K562 (cell line): ENCODE measurements at regions not wholly inside any gene's neighbourhood (a gene's known extent, or its start where the extent isn't known, plus 50 kb on each side); places are given as distances from the start of the nearest gene placed in this dataset.
A peak's percentile ranks its signal among the peaks of the same experiment; 100 is the strongest.

ENCODE experiments used
- LEF1 ChIP-seq: fragments of 450-650 bp; IDR thresholded peaks from 2 replicates; pipeline ENCODE4 v1.6.1; 2016; ENCODE audit warnings: mild to moderate bottlenecking
- MECOM ChIP-seq: fragments of 250-450 bp; sonication (Bioruptor Pico); IDR thresholded peaks from 2 replicates; pipeline ENCODE4 v1.8.0; 2022; ENCODE audit warnings: inconsistent platforms
- POLR2AphosphoS5 ChIP-seq: IDR thresholded peaks from 2 replicates; pipeline ENCODE4 v1.6.1; 2011; ENCODE audit warnings: mild to moderate bottlenecking, low read depth, low read length, moderate library complexity; ENCODE audit not compliant: control insufficient read depth, insufficient read depth
- RBM17 ChIP-seq: fragments of 200-400 bp; formaldehyde crosslinking; IDR thresholded peaks from 2 replicates; pipeline ENCODE4 v1.6.1; 2017; ENCODE audit warnings: low read depth, mild to moderate bottlenecking, low read length, borderline replicate concordance
- RUNX1 ChIP-seq: sonication (generic); IDR thresholded peaks from 2 replicates; pipeline ENCODE4 v1.6.1; 2016; ENCODE audit warnings: antibody characterized with exemption, low read depth
- SIRT6 ChIP-seq: IDR thresholded peaks from one replicate; pipeline ENCODE4 v1.6.1; 2012; ENCODE audit warnings: low read depth, mild to moderate bottlenecking, control low read depth, inconsistent platforms, low read length, moderate library complexity
- SNRNP70 ChIP-seq: fragments of 200-400 bp; formaldehyde crosslinking; optimal IDR thresholded peaks from 2 replicates; pipeline ENCODE3; 2017; ENCODE audit warnings: low read depth, low read length
- STAT5B ChIP-seq: fragments of 250-450 bp; sonication (Bioruptor Pico); IDR thresholded peaks from 2 replicates; pipeline ENCODE4 v1.8.0; 2021; ENCODE audit warnings: mild to moderate bottlenecking, inconsistent platforms
- ZNF830 ChIP-seq: fragments of 250-450 bp; sonication (Bioruptor Pico); IDR thresholded peaks from 2 replicates; pipeline ENCODE4 v1.5.0; 2021; ENCODE audit warnings: mild to moderate bottlenecking
- TF ChIP-seq, protein P1 (sequence below): fragments of 450-650 bp; IDR thresholded peaks from 2 replicates; pipeline ENCODE4 v1.6.1; 2018; ENCODE audit warnings: mild to moderate bottlenecking, low read depth; ENCODE audit not compliant: partially characterized antibody
- TF ChIP-seq, protein P2 (sequence below): fragments of 250-450 bp; sonication (Bioruptor Pico); IDR thresholded peaks from 2 replicates; pipeline ENCODE4 v1.8.0; 2022; ENCODE audit warnings: inconsistent platforms, mild to moderate bottlenecking, moderate library complexity, borderline replicate concordance
- TF ChIP-seq, protein P3 (sequence below): fragments of 450-650 bp; IDR thresholded peaks from 2 replicates; pipeline ENCODE4 v1.6.1; 2016; ENCODE audit warnings: low read depth
- TF ChIP-seq, protein P4 (sequence below), 2 experiments: fragments of 450-650 bp; IDR thresholded peaks; 2 replicates each; pipeline ENCODE4 v1.6.1; 2016

DNA sequence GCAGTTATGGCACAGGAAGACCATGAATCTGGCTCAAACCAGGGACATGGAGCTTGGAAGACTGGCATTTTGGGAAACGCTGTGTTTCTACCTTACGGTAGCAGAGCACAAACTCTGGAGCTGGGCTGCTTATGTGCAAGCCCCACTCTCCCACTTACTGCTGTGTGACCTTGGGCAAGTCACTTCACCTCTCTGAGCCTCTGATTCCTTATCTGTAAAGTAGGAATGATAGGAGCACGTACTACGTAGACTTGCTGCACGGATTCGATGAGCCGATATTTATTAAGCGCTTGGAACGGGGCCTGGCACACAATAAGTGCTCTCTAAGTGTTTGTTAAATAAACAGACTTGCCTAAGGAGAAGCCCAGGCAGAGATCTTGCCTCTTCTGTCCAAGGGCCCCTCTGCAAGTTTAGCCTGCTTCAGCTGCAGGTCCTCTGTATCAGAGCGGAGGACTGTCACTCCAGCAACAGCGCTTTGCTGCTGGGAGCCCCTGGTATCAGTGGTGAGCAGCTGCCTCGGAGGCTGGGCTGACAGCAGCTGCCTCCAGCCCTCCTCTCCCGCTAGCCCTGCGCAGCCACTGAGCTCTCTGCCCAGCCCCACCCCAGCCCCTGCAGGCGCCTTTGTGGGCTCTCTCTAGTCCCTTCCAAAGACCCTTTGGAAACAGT lies 96.9 kb upstream of the ANO1 start (continued):
- TF ChIP-seq, protein P1, sequence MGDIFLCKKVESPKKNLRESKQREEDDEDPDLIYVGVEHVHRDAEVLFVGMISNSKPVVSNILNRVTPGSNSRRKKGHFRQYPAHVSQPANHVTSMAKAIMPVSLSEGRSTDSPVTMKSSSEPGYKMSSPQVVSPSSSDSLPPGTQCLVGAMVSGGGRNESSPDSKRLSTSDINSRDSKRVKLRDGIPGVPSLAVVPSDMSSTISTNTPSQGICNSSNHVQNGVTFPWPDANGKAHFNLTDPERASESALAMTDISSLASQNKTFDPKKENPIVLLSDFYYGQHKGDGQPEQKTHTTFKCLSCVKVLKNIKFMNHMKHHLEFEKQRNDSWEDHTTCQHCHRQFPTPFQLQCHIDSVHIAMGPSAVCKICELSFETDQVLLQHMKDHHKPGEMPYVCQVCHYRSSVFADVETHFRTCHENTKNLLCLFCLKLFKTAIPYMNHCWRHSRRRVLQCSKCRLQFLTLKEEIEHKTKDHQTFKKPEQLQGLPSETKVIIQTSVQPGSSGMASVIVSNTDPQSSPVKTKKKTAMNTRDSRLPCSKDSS = no peak
- TF ChIP-seq STAT5B (CRISPR knock-in tag) (no peak), RUNX1 (no peak), MECOM (CRISPR knock-in tag) (no peak), SNRNP70 (no peak), RBM17 (no peak), POLR2AphosphoS5 (peak; percentile 92), ZNF830 (CRISPR knock-in tag) (no peak), SIRT6 (no peak), LEF1 (0 out of 2 replicates have a peak, but pooled peaks have one; percentile 39)
- TF ChIP-seq, protein P2, sequence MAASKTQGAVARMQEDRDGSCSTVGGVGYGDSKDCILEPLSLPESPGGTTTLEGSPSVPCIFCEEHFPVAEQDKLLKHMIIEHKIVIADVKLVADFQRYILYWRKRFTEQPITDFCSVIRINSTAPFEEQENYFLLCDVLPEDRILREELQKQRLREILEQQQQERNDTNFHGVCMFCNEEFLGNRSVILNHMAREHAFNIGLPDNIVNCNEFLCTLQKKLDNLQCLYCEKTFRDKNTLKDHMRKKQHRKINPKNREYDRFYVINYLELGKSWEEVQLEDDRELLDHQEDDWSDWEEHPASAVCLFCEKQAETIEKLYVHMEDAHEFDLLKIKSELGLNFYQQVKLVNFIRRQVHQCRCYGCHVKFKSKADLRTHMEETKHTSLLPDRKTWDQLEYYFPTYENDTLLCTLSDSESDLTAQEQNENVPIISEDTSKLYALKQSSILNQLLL (CRISPR knock-in tag) = no peak
- TF ChIP-seq, protein P3, sequence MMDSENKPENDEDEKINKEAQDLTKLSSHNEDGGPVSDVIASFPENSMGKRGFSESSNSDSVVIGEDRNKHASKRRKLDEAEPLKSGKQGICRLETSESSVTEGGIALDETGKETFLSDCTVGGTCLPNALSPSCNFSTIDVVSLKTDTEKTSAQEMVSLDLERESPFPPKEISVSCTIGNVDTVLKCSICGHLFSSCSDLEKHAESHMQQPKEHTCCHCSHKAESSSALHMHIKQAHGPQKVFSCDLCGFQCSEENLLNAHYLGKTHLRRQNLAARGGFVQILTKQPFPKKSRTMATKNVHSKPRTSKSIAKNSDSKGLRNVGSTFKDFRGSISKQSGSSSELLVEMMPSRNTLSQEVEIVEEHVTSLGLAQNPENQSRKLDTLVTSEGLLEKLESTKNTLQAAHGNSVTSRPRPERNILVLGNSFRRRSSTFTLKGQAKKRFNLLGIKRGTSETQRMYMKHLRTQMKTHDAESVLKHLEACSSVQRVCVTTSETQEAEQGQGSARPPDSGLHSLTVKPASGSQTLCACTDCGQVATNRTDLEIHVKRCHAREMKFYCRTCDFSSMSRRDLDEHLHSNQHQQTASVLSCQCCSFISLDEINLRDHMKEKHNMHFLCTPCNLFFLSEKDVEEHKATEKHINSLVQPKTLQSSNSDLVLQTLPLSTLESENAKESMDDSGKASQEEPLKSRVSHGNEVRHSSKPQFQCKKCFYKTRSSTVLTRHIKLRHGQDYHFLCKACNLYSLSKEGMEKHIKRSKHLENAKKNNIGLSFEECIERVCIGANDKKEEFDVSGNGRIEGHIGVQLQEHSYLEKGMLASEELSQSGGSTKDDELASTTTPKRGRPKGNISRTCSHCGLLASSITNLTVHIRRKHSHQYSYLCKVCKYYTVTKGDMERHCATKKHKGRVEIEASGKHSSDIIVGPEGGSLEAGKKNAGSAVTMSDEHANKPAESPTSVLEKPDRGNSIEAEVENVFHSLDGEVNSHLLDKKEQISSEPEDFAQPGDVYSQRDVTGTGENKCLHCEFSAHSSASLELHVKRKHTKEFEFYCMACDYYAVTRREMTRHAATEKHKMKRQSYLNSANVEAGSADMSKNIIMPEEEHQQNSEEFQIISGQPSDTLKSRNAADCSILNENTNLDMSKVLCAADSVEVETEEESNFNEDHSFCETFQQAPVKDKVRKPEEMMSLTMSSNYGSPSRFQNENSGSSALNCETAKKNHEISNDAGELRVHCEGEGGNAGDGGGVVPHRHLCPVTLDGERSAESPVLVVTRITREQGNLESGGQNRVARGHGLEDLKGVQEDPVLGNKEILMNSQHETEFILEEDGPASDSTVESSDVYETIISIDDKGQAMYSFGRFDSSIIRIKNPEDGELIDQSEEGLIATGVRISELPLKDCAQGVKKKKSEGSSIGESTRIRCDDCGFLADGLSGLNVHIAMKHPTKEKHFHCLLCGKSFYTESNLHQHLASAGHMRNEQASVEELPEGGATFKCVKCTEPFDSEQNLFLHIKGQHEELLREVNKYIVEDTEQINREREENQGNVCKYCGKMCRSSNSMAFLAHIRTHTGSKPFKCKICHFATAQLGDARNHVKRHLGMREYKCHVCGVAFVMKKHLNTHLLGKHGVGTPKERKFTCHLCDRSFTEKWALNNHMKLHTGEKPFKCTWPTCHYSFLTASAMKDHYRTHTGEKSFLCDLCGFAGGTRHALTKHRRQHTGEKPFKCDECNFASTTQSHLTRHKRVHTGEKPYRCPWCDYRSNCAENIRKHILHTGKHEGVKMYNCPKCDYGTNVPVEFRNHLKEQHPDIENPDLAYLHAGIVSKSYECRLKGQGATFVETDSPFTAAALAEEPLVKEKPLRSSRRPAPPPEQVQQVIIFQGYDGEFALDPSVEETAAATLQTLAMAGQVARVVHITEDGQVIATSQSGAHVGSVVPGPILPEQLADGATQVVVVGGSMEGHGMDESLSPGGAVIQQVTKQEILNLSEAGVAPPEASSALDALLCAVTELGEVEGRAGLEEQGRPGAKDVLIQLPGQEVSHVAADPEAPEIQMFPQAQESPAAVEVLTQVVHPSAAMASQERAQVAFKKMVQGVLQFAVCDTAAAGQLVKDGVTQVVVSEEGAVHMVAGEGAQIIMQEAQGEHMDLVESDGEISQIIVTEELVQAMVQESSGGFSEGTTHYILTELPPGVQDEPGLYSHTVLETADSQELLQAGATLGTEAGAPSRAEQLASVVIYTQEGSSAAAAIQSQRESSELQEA = no peak
- TF ChIP-seq, protein P4, sequence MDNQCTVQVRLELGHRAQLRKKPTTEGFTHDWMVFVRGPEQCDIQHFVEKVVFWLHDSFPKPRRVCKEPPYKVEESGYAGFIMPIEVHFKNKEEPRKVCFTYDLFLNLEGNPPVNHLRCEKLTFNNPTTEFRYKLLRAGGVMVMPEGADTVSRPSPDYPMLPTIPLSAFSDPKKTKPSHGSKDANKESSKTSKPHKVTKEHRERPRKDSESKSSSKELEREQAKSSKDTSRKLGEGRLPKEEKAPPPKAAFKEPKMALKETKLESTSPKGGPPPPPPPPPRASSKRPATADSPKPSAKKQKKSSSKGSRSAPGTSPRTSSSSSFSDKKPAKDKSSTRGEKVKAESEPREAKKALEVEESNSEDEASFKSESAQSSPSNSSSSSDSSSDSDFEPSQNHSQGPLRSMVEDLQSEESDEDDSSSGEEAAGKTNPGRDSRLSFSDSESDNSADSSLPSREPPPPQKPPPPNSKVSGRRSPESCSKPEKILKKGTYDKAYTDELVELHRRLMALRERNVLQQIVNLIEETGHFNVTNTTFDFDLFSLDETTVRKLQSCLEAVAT (IDR thresholded peaks at IDR 0.05) = no peak
